ENCODE measurements at regions not wholly inside any gene's neighbourhood (a gene's known extent, or its start where the extent isn't known, plus 50 kb on each side); places are given as distances from the start of the nearest gene placed in this dataset.

GRCh38 chr1:38766125-38766524 lies 93.4 kb downstream of the RRAGC start:
- H3K27ac ChIP-seq: no peak overlapping the region
- TF ChIP-seq CTCF (IDR thresholded peaks at IDR 0.05) (no peak), POLR2A (IDR thresholded peaks at IDR 0.05) (no peak)
- intact Hi-C loops (cut with DNase I): no loop called here
- H3K9me3 ChIP-seq (replicated peaks in 1 of 3): no peaks in the 10 kb centered on the region
- no peak overlapping the region for H3K4me3 ChIP-seq
- H3K36me3 ChIP-seq (replicated peaks in 1 of 2): no peaks in the 10 kb centered on the region
- H3K4me1 ChIP-seq (replicated peaks in 1 of 2): no peaks in the 10 kb centered on the region
- WGBS, 4 donors: 67 to 76% (median 72%) methylated on average over 5 to 7 of the region's 7 CpGs
- peaks cover 6% of the 10 kb centered on the region for H3K27me3 ChIP-seq
- no peak for DNase-seq

- TF ChIP-seq POLR2A (IDR thresholded peaks at IDR 0.05) (no peak), CTCF (IDR thresholded peaks at IDR 0.05) (no peak)
- Histone ChIP-seq H3K4me3 (no peak overlapping the region), H3K36me3 (replicated peaks in 1 of 2) (no peaks in the 10 kb centered on the region), H3K27ac (no peak overlapping the region), H3K27me3 (peaks cover 6% of the 10 kb centered on the region), H3K4me1 (replicated peaks in 1 of 2) (no peaks in the 10 kb centered on the region), H3K9me3 (replicated peaks in 1 of 3) (no peaks in the 10 kb centered on the region)
- intact Hi-C loops (cut with DNase I): no loop called here
- WGBS, 4 donors: 58 to 77% (median 72%) methylated on average over 4 to 6 of the region's 6 CpGs
- DNase-seq: no peak
Measured at GRCh38 chr1:38763121-38763520, 96.5 kb downstream of the RRAGC start.

GRCh38 chr1:38760562-38760961 lies 99.0 kb downstream of the RRAGC start:
- DNase-seq: no peak
- intact Hi-C loops (cut with DNase I): no loop called here
- no peak for TF ChIP-seq CTCF (IDR thresholded peaks at IDR 0.05)
- Histone ChIP-seq H3K4me1 (replicated peaks in 1 of 2) (no peaks in the 10 kb centered on the region), H3K9me3 (replicated peaks in 1 of 3) (no peaks in the 10 kb centered on the region), H3K36me3 (replicated peaks in 1 of 2) (no peaks in the 10 kb centered on the region), H3K27ac (no peak overlapping the region), H3K4me3 (no peak overlapping the region), H3K27me3 (peaks cover 5% of the 10 kb centered on the region)
- 25 to 50% (median 41%) methylated on average over 2 of the region's 2 CpGs for WGBS, 4 donors

- Histone ChIP-seq H3K27me3 (peaks cover 5% of the 10 kb centered on the region), H3K4me3 (no peak overlapping the region), H3K4me1 (replicated peaks in 1 of 2) (no peaks in the 10 kb centered on the region), H3K36me3 (replicated peaks in 1 of 2) (no peaks in the 10 kb centered on the region), H3K9me3 (replicated peaks in 1 of 3) (no peaks in the 10 kb centered on the region), H3K27ac (no peak overlapping the region)
- intact Hi-C loops (cut with DNase I): no loop called here
- no peak for TF ChIP-seq POLR2A (IDR thresholded peaks at IDR 0.05)
- TF ChIP-seq CTCF (IDR thresholded peaks at IDR 0.05): no peak
- DNase-seq: peak in 5 of 7 donors; percentile 20 to 56 (median 30)
- 12 to 19% (median 14%) methylated on average over 5 of the region's 5 CpGs for WGBS, 4 donors
Measured at GRCh38 chr1:38758820-38759219, 100.8 kb downstream of the RRAGC start.

Data from adrenal gland (tissue), 9 donors.